ENCODE measurements at regions not wholly inside any gene's neighbourhood (a gene's known extent, or its start where the extent isn't known, plus 50 kb on each side); places are given as distances from the start of the nearest gene placed in this dataset.

- no peak for DNase-seq
Measured at GRCh38 chr2:67709835-67710234, 312.7 kb downstream of the ETAA1 start.

GRCh38 chr2:67712484-67712883 lies 315.4 kb downstream of the ETAA1 start:
- no peak for DNase-seq

GRCh38 chr2:67713376-67713775 lies 316.2 kb downstream of the ETAA1 start:
- no peak for DNase-seq

- no peak for DNase-seq
Measured at GRCh38 chr2:67716895-67717396, 319.8 kb downstream of the ETAA1 start.

GRCh38 chr2:67717692-67718091 lies 320.6 kb downstream of the ETAA1 start:
- no peak for DNase-seq

GRCh38 chr2:67719351-67719750 lies 322.2 kb downstream of the ETAA1 start:
- DNase-seq, result no peak

- DNase-seq, result no peak
Measured at GRCh38 chr2:67721516-67721915, 324.4 kb downstream of the ETAA1 start.

- no peak for DNase-seq
Measured at GRCh38 chr2:67724261-67724660, 327.1 kb downstream of the ETAA1 start.

- DNase-seq, result no peak
Measured at GRCh38 chr2:67725731-67726130, 328.6 kb downstream of the ETAA1 start.

GRCh38 chr2:67726416-67726815 lies 329.3 kb downstream of the ETAA1 start:
- DNase-seq, result no peak

GRCh38 chr2:67727131-67727530 lies 330.0 kb downstream of the ETAA1 start:
- no peak for DNase-seq

- DNase-seq, result no peak
Measured at GRCh38 chr2:67727623-67728022, 330.5 kb downstream of the ETAA1 start.

- no peak for DNase-seq
Measured at GRCh38 chr2:67729474-67729873, 332.3 kb downstream of the ETAA1 start.

- no peak for DNase-seq
Measured at GRCh38 chr2:67733517-67733916, 329.3 kb downstream of the C1D start.

GRCh38 chr2:67752199-67752598 lies 310.6 kb downstream of the C1D start:
- DNase-seq, result no peak

GRCh38 chr2:67752969-67753368 lies 309.8 kb downstream of the C1D start:
- no peak for DNase-seq

- no peak for DNase-seq
Measured at GRCh38 chr2:67755156-67755882, 307.5 kb downstream of the C1D start.

- DNase-seq, result no peak
Measured at GRCh38 chr2:67760995-67761394, 301.8 kb downstream of the C1D start.

GRCh38 chr2:67771380-67771779 lies 291.4 kb downstream of the C1D start:
- DNase-seq, result no peak

- no peak for DNase-seq
Measured at GRCh38 chr2:67772216-67773170, 290.3 kb downstream of the C1D start.

- DNase-seq, result no peak
Measured at GRCh38 chr2:67773851-67774250, 289.0 kb downstream of the C1D start.

GRCh38 chr2:67776276-67776675 lies 286.5 kb downstream of the C1D start:
- DNase-seq, result no peak

- no peak for DNase-seq
Measured at GRCh38 chr2:67777010-67777409, 285.8 kb downstream of the C1D start.

All from occipital lobe (tissue), 1 donor.